ENCODE measurements at regions not wholly inside any gene's neighbourhood (a gene's known extent, or its start where the extent isn't known, plus 50 kb on each side); places are given as distances from the start of the nearest gene placed in this dataset.

DNA sequence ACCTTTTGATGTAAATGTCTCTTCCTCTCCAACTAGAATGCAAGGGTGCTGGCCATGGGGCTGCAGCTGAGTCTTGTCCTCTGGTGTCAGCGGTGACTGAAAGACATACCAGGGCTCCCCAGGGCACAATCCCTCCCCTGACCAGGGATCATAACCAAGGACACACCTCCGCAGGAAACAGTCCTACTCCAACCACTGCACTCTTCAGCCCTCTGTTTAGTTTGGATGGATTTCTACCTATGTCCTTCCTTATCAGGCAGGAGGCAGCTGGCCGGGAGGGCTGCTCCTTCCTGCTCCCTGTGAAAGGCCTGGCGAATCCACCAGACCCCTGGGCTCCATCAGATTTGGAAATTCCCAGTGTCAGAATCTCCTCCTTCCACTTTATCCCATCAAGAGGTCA is 185.2 kb upstream of the ID2 start:
- Histone ChIP-seq H3K9me3 (no peaks in the 10 kb centered on the region), H3K36me3 (no peaks in the 10 kb centered on the region), H3K4me1 (peaks cover 5 to 31% of the 10 kb centered on the region in 2 donors), H3K4me3 (replicated peaks in 1 of 3) (no peak overlapping the region), H3K27me3 (no peaks in the 10 kb centered on the region), H3K27ac (no peak overlapping the region)
- no peak for TF ChIP-seq POLR2A (IDR thresholded peaks at IDR 0.05)
- no peak for TF ChIP-seq CTCF (IDR thresholded peaks at IDR 0.05)
- DNase-seq = no peak
- 88 to 93% methylated on average over 4 of the region's 4 CpGs for WGBS, 2 donors
- intact Hi-C loops (cut with DNase I) = no loop called here

DNA sequence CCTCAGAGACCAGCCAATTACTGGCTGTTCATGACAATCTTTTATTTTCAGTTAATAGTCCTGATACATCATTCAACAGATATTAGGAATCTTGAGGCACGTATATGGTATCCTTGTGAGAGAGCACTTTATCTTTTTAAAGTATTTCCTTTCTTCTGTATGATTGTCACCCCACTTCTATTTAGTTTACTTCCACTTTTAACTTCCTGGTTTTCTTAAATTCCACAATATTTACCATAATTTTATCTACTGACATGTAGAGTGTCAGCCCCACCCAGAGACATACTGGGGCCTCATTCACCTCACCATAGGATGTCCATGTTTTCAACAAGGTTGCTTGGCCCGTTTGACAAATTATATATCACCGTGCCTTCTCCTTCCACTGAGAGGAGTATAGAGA is 182.9 kb upstream of the ID2 start:
- peaks cover 0 to 27% of the 10 kb centered on the region in 2 donors for H3K4me1 ChIP-seq
- 83 to 86% methylated on average over 3 of the region's 3 CpGs for WGBS, 2 donors
- no peaks in the 10 kb centered on the region for H3K9me3 ChIP-seq
- no peak for DNase-seq
- H3K36me3 ChIP-seq = no peaks in the 10 kb centered on the region
- intact Hi-C loops (cut with DNase I) = no loop called here
- no peak overlapping the region for H3K27ac ChIP-seq
- no peak overlapping the region for H3K4me3 ChIP-seq (replicated peaks in 1 of 3)
- no peak for TF ChIP-seq CTCF (IDR thresholded peaks at IDR 0.05)
- TF ChIP-seq POLR2A (IDR thresholded peaks at IDR 0.05) = no peak
- no peaks in the 10 kb centered on the region for H3K27me3 ChIP-seq

DNA sequence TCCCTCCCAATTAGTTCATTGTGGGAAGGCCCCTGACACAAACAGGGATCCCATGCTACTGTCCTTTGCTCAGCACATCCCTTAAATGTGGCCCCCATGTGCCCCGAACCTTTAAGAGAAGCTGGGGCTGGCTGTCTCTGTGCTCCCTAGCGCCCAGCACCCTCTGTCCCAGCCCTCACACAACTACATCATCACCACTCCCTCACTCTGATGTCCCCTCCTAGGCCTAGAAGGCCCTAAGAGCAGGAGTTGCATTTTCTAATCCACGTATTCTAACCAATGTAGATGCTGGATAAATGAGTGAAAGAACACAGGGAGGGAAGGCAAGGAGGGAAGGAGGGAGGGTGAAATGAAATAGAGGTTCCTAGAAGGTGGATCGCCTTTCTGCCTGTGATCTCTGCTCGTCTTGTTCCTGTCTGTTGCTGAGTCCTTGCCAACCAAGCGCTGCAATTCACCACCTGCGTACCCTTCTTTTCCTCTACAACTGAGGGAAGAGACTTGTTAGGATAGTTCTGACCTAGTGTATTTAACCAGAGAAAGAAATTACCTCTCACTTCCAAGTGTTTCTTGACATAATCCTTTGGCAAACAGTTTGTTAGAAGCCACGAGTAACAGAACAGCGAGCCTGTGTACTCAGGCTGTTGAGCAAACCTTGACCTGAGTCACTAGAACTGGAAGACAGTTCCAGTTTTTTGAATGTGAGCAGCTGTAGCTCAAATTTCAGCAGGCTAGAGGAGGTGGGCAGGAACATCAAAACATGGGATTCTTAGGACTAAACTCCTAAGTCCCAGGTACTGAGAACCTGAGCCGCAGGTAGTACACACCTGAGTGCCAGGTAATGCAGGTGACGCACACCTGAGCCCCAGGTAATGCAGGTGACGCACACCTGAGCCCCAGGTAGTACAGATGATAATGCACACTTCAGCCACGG is 181.5 kb upstream of the ID2 start:
- WGBS, 2 donors = 74 to 80% methylated on average over 13 of the region's 13 CpGs
- H3K4me3 ChIP-seq (replicated peaks in 1 of 3) = no peak overlapping the region
- H3K36me3 ChIP-seq = no peaks in the 10 kb centered on the region
- TF ChIP-seq POLR2A (IDR thresholded peaks at IDR 0.05) (no peak), CTCF (IDR thresholded peaks at IDR 0.05) (no peak)
- no peaks in the 10 kb centered on the region for H3K9me3 ChIP-seq
- H3K4me1 ChIP-seq = peaks cover 0 to 15% of the 10 kb centered on the region in 2 donors
- intact Hi-C loops (cut with DNase I) = no loop called here
- no peak overlapping the region for H3K27ac ChIP-seq
- DNase-seq = peak; percentile 23 to 32
- no peaks in the 10 kb centered on the region for H3K27me3 ChIP-seq

DNA sequence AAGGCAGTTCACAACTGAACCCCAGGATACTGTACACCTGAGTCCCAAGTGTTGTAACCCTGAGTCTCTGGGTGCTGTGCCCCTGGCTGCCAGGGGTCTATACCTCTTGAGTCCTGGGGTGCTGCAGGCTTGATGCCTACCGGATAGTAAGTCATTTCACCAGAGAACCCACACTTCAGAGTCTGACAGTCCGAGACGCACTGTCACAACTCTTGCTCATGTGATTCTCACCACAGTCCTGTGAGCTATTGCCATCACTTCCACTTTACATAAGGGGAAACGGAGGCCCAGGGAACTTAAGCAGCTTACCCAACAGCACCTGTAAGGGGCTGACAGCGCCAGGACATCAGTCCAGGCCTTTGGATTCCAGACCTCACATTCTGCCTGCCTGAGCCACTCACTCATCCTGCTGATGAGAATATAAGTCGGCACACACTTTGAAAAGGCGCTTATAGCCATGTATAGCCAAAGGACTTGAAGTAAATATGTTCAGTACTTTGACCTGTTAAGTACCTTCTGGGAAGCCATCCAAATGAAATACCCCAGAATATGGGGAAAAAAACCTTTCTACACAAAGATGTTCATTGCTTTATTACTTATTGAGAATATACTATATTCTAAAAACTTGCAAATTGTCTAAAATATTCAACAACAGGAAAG is 180.7 kb upstream of the ID2 start:
- intact Hi-C loops (cut with DNase I) = no loop called here
- Histone ChIP-seq H3K27me3 (no peaks in the 10 kb centered on the region), H3K9me3 (no peaks in the 10 kb centered on the region), H3K4me1 (peaks cover 0 to 13% of the 10 kb centered on the region in 2 donors), H3K4me3 (replicated peaks in 1 of 3) (no peak overlapping the region), H3K36me3 (no peaks in the 10 kb centered on the region), H3K27ac (no peak overlapping the region)
- DNase-seq = no peak
- TF ChIP-seq CTCF (IDR thresholded peaks at IDR 0.05) (no peak), POLR2A (IDR thresholded peaks at IDR 0.05) (no peak)
- 70 to 90% methylated on average over 6 of the region's 7 CpGs for WGBS, 2 donors

- no peaks in the 10 kb centered on the region for H3K27me3 ChIP-seq
- no peak overlapping the region for H3K27ac ChIP-seq
- H3K9me3 ChIP-seq = no peaks in the 10 kb centered on the region
- TF ChIP-seq POLR2A (IDR thresholded peaks at IDR 0.05) (no peak), CTCF (IDR thresholded peaks at IDR 0.05) (no peak)
- intact Hi-C loops (cut with DNase I) = no loop called here
- H3K4me3 ChIP-seq (replicated peaks in 1 of 3) = no peak overlapping the region
- no peaks in the 10 kb centered on the region for H3K36me3 ChIP-seq
- DNase-seq = peak; percentile 46 to 50
- WGBS, 2 donors = 60 to 62% methylated on average over 5 to 6 of the region's 6 CpGs
- H3K4me1 ChIP-seq = peaks cover 0 to 13% of the 10 kb centered on the region in 2 donors
Measured at GRCh38 chr2:8502316-8502715, 179.5 kb upstream of the ID2 start.
